RWPE2 (cell line): ENCODE measurements at regions not wholly inside any gene's neighbourhood (a gene's known extent, or its start where the extent isn't known, plus 50 kb on each side); places are given as distances from the start of the nearest gene placed in this dataset.
A peak's percentile ranks its signal among the peaks of the same experiment; 100 is the strongest.

ENCODE experiments used
- ATAC-seq: fragments of 200-7000 bp; cut with Tn5 transposase; 3 replicates; pipeline ENCODE4 v1.9.1; 2021; ENCODE audit warnings: low read depth
- DNase-seq: peaks from one replicate; pipeline ENCODE4 v3.0.0-alpha.2; 2020; ENCODE audit warnings: low spot score
- H3K27ac ChIP-seq: fragments of 450-650 bp; 2 replicates; pipeline ENCODE4 v1.5.1; 2017; ENCODE audit warnings: mild to moderate bottlenecking; ENCODE audit not compliant: poor library complexity, severe bottlenecking
- H3K27me3 ChIP-seq: fragments of 250-450 bp; sonication (Bioruptor Pico); 2 replicates; pipeline ENCODE4 v1.5.1; 2021; ENCODE audit warnings: mild to moderate bottlenecking, moderate library complexity; ENCODE audit not compliant: insufficient read depth, poor library complexity, severe bottlenecking
- H3K36me3 ChIP-seq: fragments of 250-450 bp; sonication (Bioruptor Pico); 2 replicates; pipeline ENCODE4 v1.5.1; 2020; ENCODE audit warnings: low read depth, mild to moderate bottlenecking, moderate library complexity
- H3K4me1 ChIP-seq: fragments of 250-450 bp; sonication (Bioruptor Pico); 2 replicates; pipeline ENCODE4 v1.5.1; 2021; ENCODE audit warnings: mild to moderate bottlenecking, moderate library complexity; ENCODE audit not compliant: insufficient read depth, poor library complexity, severe bottlenecking
- H3K4me3 ChIP-seq: fragments of 250-450 bp; sonication (Bioruptor Pico); 2 replicates; pipeline ENCODE4 v1.5.1; 2021; ENCODE audit warnings: mild to moderate bottlenecking, moderate library complexity; ENCODE audit not compliant: severe bottlenecking
- H3K9me3 ChIP-seq: fragments of 250-450 bp; sonication (Bioruptor Pico); 2 replicates; pipeline ENCODE4 v1.5.1; 2021; ENCODE audit warnings: mild to moderate bottlenecking, moderate library complexity; ENCODE audit not compliant: severe bottlenecking
- CTCF ChIP-seq: fragments of 450-650 bp; IDR thresholded peaks from one replicate; pipeline ENCODE4 v1.5.1; 2017; ENCODE audit warnings: mild to moderate bottlenecking, moderate library complexity; ENCODE audit not compliant: poor library complexity, severe bottlenecking

GRCh38 chr5:71972777-71973473 lies 134.3 kb upstream of the MAP1B start:
- ATAC-seq (no peak), DNase-seq (no peak)
- TF ChIP-seq CTCF = no peak
- Histone ChIP-seq H3K27ac (no peak overlapping the region), H3K27me3 (no peaks in the 10 kb centered on the region), H3K4me3 (no peak overlapping the region), H3K9me3 (no peaks in the 10 kb centered on the region), H3K4me1 (no peaks in the 10 kb centered on the region), H3K36me3 (no peaks in the 10 kb centered on the region)

GRCh38 chr5:71973563-71973962 lies 133.7 kb upstream of the MAP1B start:
- ATAC-seq = no peak
- H3K9me3 ChIP-seq = no peaks in the 10 kb centered on the region
- TF ChIP-seq CTCF = no peak
- no peak for DNase-seq
- H3K27ac ChIP-seq = no peak overlapping the region
- H3K4me1 ChIP-seq = no peaks in the 10 kb centered on the region
- no peak overlapping the region for H3K4me3 ChIP-seq
- H3K36me3 ChIP-seq = no peaks in the 10 kb centered on the region
- no peaks in the 10 kb centered on the region for H3K27me3 ChIP-seq

- Histone ChIP-seq H3K4me1 (no peaks in the 10 kb centered on the region), H3K36me3 (no peaks in the 10 kb centered on the region), H3K4me3 (no peak overlapping the region), H3K9me3 (no peaks in the 10 kb centered on the region), H3K27me3 (no peaks in the 10 kb centered on the region), H3K27ac (no peak overlapping the region)
- TF ChIP-seq CTCF = no peak
- DNase-seq (no peak), ATAC-seq (no peak)
Measured at GRCh38 chr5:71974165-71974564, 133.1 kb upstream of the MAP1B start.

- no peak overlapping the region for H3K27ac ChIP-seq
- TF ChIP-seq CTCF = no peak
- H3K9me3 ChIP-seq = no peaks in the 10 kb centered on the region
- no peaks in the 10 kb centered on the region for H3K36me3 ChIP-seq
- DNase-seq = no peak
- H3K27me3 ChIP-seq = no peaks in the 10 kb centered on the region
- no peaks in the 10 kb centered on the region for H3K4me1 ChIP-seq
- no peak overlapping the region for H3K4me3 ChIP-seq
- ATAC-seq = peak; percentile 77; the same call in 2 of the 3 replicates
Measured at GRCh38 chr5:71974622-71975021, 132.7 kb upstream of the MAP1B start.

DNA sequence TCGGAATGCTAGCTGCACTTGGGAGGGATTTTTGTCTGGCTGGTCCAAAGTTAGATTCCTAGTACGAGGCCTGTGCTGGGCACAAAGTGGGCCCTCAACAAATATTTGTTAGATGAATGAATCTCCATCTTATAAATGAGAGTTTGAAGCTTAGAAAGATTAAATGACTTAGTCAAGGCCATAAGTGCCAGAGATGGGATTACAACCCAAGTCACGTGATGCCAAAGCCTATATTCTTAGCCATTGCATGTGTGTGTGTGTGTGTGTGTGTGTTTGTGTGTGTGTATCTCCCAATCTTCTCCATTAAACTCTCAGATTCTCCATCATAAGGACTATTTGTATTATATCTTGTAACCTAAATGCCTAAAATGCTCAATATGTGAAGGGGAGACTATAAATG lies 130.8 kb upstream of the MAP1B start:
- no peaks in the 10 kb centered on the region for H3K27me3 ChIP-seq
- no peaks in the 10 kb centered on the region for H3K36me3 ChIP-seq
- TF ChIP-seq CTCF = no peak
- no peaks in the 10 kb centered on the region for H3K4me1 ChIP-seq
- H3K27ac ChIP-seq = no peak overlapping the region
- peaks cover 5% of the 10 kb centered on the region for H3K9me3 ChIP-seq
- H3K4me3 ChIP-seq = no peak overlapping the region
- DNase-seq (no peak), ATAC-seq (no peak)
